ENCODE measurements at regions not wholly inside any gene's neighbourhood (a gene's known extent, or its start where the extent isn't known, plus 50 kb on each side); places are given as distances from the start of the nearest gene placed in this dataset.

GRCh38 chr10:78812571-78813318 is 256.0 kb upstream of the ZMIZ1 start:
- ChIA-PET CTCF (no interaction called here), POLR2A (ENCODE audit: unreplicated experiment) (no interaction called here)
- TF ChIP-seq EZH2 (IDR thresholded peaks at IDR 0.05; ENCODE audit: low read depth), result no peak
- TF ChIP-seq CTCF (conservative IDR thresholded peaks at IDR 0.05), result no peak
- no peak overlapping the region for H3K4me2 ChIP-seq
- H3K27ac ChIP-seq, result no peak overlapping the region
- H3K9me3 ChIP-seq (ENCODE audit: insufficient read depth, low read depth), result no peaks in the 10 kb centered on the region; the same call in 1 of the 2 replicates
- no peaks in the 10 kb centered on the region for H3K9me2 ChIP-seq (ENCODE audit: insufficient read depth)
- BruUV-seq (replicated peaks), result no TSS peak
- no peaks in the 10 kb centered on the region for H3F3A ChIP-seq (ENCODE audit: insufficient read depth, low read depth)
- no peak overlapping the region for H3K4me3 ChIP-seq
- no peaks in the 10 kb centered on the region for H4K20me1 ChIP-seq (ENCODE audit: insufficient read depth)
- no peak overlapping the region for H2AFZ ChIP-seq
- no peaks in the 10 kb centered on the region for H3K79me2 ChIP-seq (ENCODE audit: low read depth)
- no peaks in the 10 kb centered on the region for H3K36me3 ChIP-seq (ENCODE audit: low read depth)
- H3K27me3 ChIP-seq (ENCODE audit: insufficient read depth, low read depth), result no peaks in the 10 kb centered on the region
- no peaks in the 10 kb centered on the region for H3K4me1 ChIP-seq (replicated peaks; ENCODE audit: insufficient read depth)
- DNase-seq, result no peak
- intact Hi-C loops (cut with micrococcal nuclease; ENCODE audit: unreplicated experiment), result no loop called here

GRCh38 chr10:78813526-78813925 is 255.2 kb upstream of the ZMIZ1 start:
- Histone ChIP-seq H3K27ac (no peak overlapping the region), H3K27me3 (ENCODE audit: insufficient read depth, low read depth) (no peaks in the 10 kb centered on the region), H3F3A (ENCODE audit: insufficient read depth, low read depth) (no peaks in the 10 kb centered on the region), H3K4me1 (replicated peaks; ENCODE audit: insufficient read depth) (no peaks in the 10 kb centered on the region), H2AFZ (no peak overlapping the region), H3K36me3 (ENCODE audit: low read depth) (no peaks in the 10 kb centered on the region), H3K9me3 (ENCODE audit: insufficient read depth, low read depth) (no peaks in the 10 kb centered on the region; the same call in 1 of the 2 replicates), H3K9me2 (ENCODE audit: insufficient read depth) (no peaks in the 10 kb centered on the region), H3K4me2 (no peak overlapping the region), H3K4me3 (no peak overlapping the region), H4K20me1 (ENCODE audit: insufficient read depth) (no peaks in the 10 kb centered on the region), H3K79me2 (ENCODE audit: low read depth) (no peaks in the 10 kb centered on the region)
- no peak for DNase-seq
- no TSS peak for BruUV-seq (replicated peaks)
- intact Hi-C loops (cut with micrococcal nuclease; ENCODE audit: unreplicated experiment), result no loop called here
- no peak for TF ChIP-seq CTCF (conservative IDR thresholded peaks at IDR 0.05)
- ChIA-PET CTCF (no interaction called here), POLR2A (ENCODE audit: unreplicated experiment) (no interaction called here)

- Histone ChIP-seq H3K4me2 (no peak overlapping the region), H3K4me1 (replicated peaks; ENCODE audit: insufficient read depth) (no peaks in the 10 kb centered on the region), H3K36me3 (ENCODE audit: low read depth) (no peaks in the 10 kb centered on the region), H2AFZ (no peak overlapping the region), H4K20me1 (ENCODE audit: insufficient read depth) (no peaks in the 10 kb centered on the region), H3K79me2 (ENCODE audit: low read depth) (no peaks in the 10 kb centered on the region), H3K27me3 (ENCODE audit: insufficient read depth, low read depth) (no peaks in the 10 kb centered on the region), H3K9me3 (ENCODE audit: insufficient read depth, low read depth) (no peaks in the 10 kb centered on the region; the same call in 1 of the 2 replicates), H3K9me2 (ENCODE audit: insufficient read depth) (no peaks in the 10 kb centered on the region), H3K27ac (no peak overlapping the region), H3F3A (ENCODE audit: insufficient read depth, low read depth) (no peaks in the 10 kb centered on the region), H3K4me3 (no peak overlapping the region)
- POLR2A ChIA-PET (ENCODE audit: unreplicated experiment), result no interaction called here
- TF ChIP-seq EZH2 (IDR thresholded peaks at IDR 0.05; ENCODE audit: low read depth) (no peak), CTCF (conservative IDR thresholded peaks at IDR 0.05) (no peak)
- BruUV-seq (replicated peaks), result no TSS peak
- intact Hi-C loops (cut with micrococcal nuclease; ENCODE audit: unreplicated experiment), result no loop called here
- CTCF ChIA-PET, result no interaction called here
- no peak for DNase-seq
These were observed 254.8 kb upstream of the ZMIZ1 start for GRCh38 chr10:78813998-78814399.

Measured in PC-9 (cell line).